DND-41 (cell line): ENCODE measurements at regions not wholly inside any gene's neighbourhood (a gene's known extent, or its start where the extent isn't known, plus 50 kb on each side); places are given as distances from the start of the nearest gene placed in this dataset.

Experiments
- ATAC-seq: fragments of 200-7000 bp; cut with Tn5 transposase; 3 replicates; pipeline ENCODE4 v1.9.1; 2021; ENCODE audit warnings: low read depth; ENCODE audit not compliant: insufficient read depth
- DNase-seq: peaks from one replicate; pipeline ENCODE4 v3.0.0-alpha.2; 2020
- H2AFZ ChIP-seq: 2 replicates; pipeline ENCODE4 v1.6.0; 2012; ENCODE audit warnings: low read depth, low read length
- H3K27ac ChIP-seq: 2 replicates; pipeline ENCODE4 v1.5.1; 2012; ENCODE audit warnings: low read length, inconsistent platforms
- H3K27me3 ChIP-seq: fragments of 200-600 bp; sonication (generic); 2 replicates; pipeline ENCODE4 v1.6.0; 2012; ENCODE audit warnings: low read length, mild to moderate bottlenecking, inconsistent platforms; ENCODE audit not compliant: insufficient read depth, poor library complexity
- H3K36me3 ChIP-seq: 2 replicates; pipeline ENCODE4 v1.5.1; 2012; ENCODE audit warnings: low read length, inconsistent platforms; ENCODE audit not compliant: insufficient read depth
- H3K4me1 ChIP-seq: 2 replicates; pipeline ENCODE4 v1.5.1; 2012; ENCODE audit warnings: mild to moderate bottlenecking, low read length; ENCODE audit not compliant: insufficient read depth
- H3K4me2 ChIP-seq: 2 replicates; pipeline ENCODE4 v1.6.0; 2012; ENCODE audit warnings: mild to moderate bottlenecking, moderate library complexity, low read length, inconsistent platforms; ENCODE audit not compliant: insufficient read depth
- H3K4me3 ChIP-seq, 2 experiments: fragments of 200-600 bp in 1 of 2; shearing (Covaris generic) in 1 of 2; 2 replicates each; pipeline ENCODE4 v1.5.1; 2012 to 2016; ENCODE audit warnings: inconsistent platforms in 2 of 2, low read length in 2 of 2, mild to moderate bottlenecking in 2 of 2, low read depth in 1 of 2, moderate library complexity in 1 of 2
- H3K79me2 ChIP-seq: 2 replicates; pipeline ENCODE4 v1.6.0; 2012; ENCODE audit warnings: low read length, inconsistent platforms; ENCODE audit not compliant: insufficient read depth
- H3K9ac ChIP-seq: 2 replicates; pipeline ENCODE4 v1.6.0; 2012; ENCODE audit warnings: low read depth, mild to moderate bottlenecking, inconsistent platforms, low read length, moderate library complexity
- H3K9me3 ChIP-seq: 2 replicates; pipeline ENCODE4 v1.5.1; 2012; ENCODE audit warnings: low read length, moderate library complexity, mild to moderate bottlenecking, inconsistent platforms; ENCODE audit not compliant: insufficient read depth, severe bottlenecking
- H4K20me1 ChIP-seq: 2 replicates; pipeline ENCODE4 v1.6.0; 2012; ENCODE audit warnings: low read length; ENCODE audit not compliant: insufficient read depth
- EZH2 ChIP-seq: IDR thresholded peaks from 3 replicates; pipeline ENCODE4 v1.6.1; 2012; ENCODE audit warnings: borderline replicate concordance, low read depth, mild to moderate bottlenecking, moderate library complexity, low read length, inconsistent platforms; ENCODE audit not compliant: severe bottlenecking
- TF ChIP-seq, protein P1 (sequence below): IDR thresholded peaks from 2 replicates; pipeline ENCODE4 v1.5.1; 2012; ENCODE audit warnings: borderline replicate concordance, low read length, moderate library complexity, mild to moderate bottlenecking; ENCODE audit not compliant: poor library complexity, severe bottlenecking; ENCODE audit errors: extremely low read depth

DNA sequence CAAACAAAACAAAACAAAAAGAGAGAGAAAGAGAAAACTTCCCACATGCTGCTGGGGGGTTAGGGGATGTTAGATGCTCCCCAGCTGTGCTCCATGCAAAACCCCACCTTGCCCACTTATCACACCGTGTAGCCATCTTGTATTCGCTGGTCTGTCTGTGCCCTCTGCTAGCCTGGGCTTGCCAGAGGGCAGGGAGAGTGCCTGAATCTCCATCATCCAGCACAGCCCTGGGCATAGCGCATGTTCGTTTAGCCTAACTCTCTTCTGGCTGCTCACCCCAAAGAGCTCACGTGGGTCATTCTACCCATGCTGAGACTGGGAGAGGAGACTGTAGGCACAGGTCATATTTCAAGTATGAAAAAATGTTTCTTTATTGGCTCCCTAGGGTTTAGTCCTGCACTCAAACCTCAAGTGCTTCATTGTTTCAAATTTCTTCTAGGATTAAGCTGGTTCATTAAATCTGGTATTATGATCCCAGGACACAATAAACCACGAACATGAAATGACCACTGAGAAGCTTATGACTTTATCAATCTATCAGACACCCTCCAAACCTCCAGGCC, 100.5 kb downstream of the KCNF1 start:
- Histone ChIP-seq H3K9me3 (no peaks in the 10 kb centered on the region), H3K9ac (no peak overlapping the region), H4K20me1 (no peaks in the 10 kb centered on the region), H3K79me2 (no peaks in the 10 kb centered on the region), H3K27me3 (peaks cover 8% of the 10 kb centered on the region), H2AFZ (no peak overlapping the region), H3K27ac (no peak overlapping the region), H3K4me3 (no peak overlapping the region), H3K4me1 (no peaks in the 10 kb centered on the region), H3K4me2 (no peak overlapping the region), H3K36me3 (no peaks in the 10 kb centered on the region)
- ATAC-seq (no peak), DNase-seq (no peak)
- TF ChIP-seq EZH2, result no peak
- TF ChIP-seq, protein P1, sequence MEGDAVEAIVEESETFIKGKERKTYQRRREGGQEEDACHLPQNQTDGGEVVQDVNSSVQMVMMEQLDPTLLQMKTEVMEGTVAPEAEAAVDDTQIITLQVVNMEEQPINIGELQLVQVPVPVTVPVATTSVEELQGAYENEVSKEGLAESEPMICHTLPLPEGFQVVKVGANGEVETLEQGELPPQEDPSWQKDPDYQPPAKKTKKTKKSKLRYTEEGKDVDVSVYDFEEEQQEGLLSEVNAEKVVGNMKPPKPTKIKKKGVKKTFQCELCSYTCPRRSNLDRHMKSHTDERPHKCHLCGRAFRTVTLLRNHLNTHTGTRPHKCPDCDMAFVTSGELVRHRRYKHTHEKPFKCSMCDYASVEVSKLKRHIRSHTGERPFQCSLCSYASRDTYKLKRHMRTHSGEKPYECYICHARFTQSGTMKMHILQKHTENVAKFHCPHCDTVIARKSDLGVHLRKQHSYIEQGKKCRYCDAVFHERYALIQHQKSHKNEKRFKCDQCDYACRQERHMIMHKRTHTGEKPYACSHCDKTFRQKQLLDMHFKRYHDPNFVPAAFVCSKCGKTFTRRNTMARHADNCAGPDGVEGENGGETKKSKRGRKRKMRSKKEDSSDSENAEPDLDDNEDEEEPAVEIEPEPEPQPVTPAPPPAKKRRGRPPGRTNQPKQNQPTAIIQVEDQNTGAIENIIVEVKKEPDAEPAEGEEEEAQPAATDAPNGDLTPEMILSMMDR, result no peak

DNA sequence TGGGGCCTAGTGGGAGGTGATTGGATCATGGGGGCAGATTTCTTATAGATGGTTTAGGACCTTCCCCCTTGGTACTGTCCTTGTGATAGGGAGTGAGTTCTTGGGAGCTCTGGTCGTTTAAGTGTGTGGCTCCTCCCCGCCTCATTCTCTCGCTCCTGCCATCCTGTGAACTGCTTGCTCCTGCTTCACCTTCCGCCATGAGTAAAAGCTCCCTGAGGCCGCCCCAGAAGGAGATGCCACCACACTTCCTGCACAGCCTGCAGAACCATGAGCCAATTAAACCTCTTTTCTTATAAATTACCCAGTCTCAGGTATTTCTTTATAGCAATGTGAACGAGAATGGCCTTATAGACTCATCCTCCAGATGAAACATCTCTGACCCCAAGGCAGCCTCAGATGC, 101.5 kb downstream of the KCNF1 start:
- Histone ChIP-seq H3K9me3 (no peaks in the 10 kb centered on the region), H3K4me3 (no peak overlapping the region), H3K4me1 (no peaks in the 10 kb centered on the region), H3K9ac (no peak overlapping the region), H3K79me2 (no peaks in the 10 kb centered on the region), H3K4me2 (no peak overlapping the region), H3K36me3 (no peaks in the 10 kb centered on the region), H3K27me3 (peaks cover 8% of the 10 kb centered on the region), H2AFZ (no peak overlapping the region), H4K20me1 (no peaks in the 10 kb centered on the region), H3K27ac (no peak overlapping the region)
- no peak for TF ChIP-seq EZH2
- TF ChIP-seq, protein P1, result no peak
- no peak for DNase-seq
- no peak for ATAC-seq

DNA sequence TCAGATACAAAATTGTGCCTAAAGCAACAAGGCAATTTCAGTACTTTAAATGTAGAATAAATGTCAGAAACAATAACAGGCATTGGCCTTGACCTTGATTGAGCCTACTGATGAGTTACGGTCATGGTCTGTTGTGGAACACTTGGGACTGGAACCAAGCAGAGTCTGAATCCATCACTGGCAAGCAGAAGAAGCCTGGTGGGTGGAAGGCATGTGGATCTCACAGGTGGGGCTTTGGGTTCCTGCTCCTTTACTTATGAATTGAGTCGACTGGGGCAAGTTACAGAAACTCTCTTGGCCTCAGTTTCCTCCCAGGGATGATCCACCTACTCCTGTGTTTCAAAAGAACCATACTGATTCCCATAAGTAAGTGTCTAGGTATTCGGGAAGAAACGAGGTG, 102.3 kb downstream of the KCNF1 start:
- H3K4me1 ChIP-seq, result no peaks in the 10 kb centered on the region
- no peak overlapping the region for H3K27ac ChIP-seq
- ATAC-seq, result no peak
- TF ChIP-seq EZH2, result no peak
- TF ChIP-seq, protein P1, result no peak
- no peaks in the 10 kb centered on the region for H3K36me3 ChIP-seq
- H3K4me2 ChIP-seq, result no peak overlapping the region
- H3K9ac ChIP-seq, result no peak overlapping the region
- H3K79me2 ChIP-seq, result no peaks in the 10 kb centered on the region
- H2AFZ ChIP-seq, result no peak overlapping the region
- H4K20me1 ChIP-seq, result no peaks in the 10 kb centered on the region
- DNase-seq, result no peak
- no peaks in the 10 kb centered on the region for H3K9me3 ChIP-seq
- peaks cover 8% of the 10 kb centered on the region for H3K27me3 ChIP-seq
- H3K4me3 ChIP-seq, result no peak overlapping the region

DNA sequence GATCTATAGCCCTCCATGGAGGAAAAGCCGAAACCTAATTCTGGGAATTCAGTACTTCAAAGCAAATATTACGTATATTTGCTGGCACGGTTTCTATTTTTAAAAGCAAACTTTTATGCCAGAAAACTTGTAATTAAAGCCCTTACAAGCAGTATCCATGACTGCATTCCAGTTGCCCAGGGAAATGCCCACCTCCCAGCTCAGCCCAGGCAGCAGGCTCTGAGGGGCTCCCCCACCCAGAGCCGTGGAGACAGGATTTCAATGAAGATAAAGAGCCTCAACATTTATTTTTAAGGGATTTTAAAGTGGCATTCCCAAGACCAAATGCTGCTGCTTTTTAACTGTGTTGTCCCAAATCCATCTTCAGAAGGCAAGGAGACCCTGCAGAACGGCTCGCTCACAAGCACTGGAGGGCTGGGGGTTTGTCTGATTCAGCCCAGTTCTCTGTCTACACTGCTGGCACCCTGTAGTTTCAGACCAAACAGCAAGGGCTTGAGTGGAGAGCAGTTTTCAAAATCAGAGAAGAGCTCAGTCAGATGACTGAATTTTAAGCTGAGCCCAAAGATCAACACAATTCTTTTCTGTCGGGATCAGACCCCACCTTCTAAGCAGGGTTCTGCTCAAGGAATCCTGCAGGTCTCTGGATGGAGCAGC, 105.1 kb downstream of the KCNF1 start:
- Histone ChIP-seq H3K36me3 (no peaks in the 10 kb centered on the region), H3K9me3 (no peaks in the 10 kb centered on the region), H3K4me3 (no peak overlapping the region), H3K4me1 (no peaks in the 10 kb centered on the region), H3K27me3 (peaks cover 13% of the 10 kb centered on the region), H2AFZ (no peak overlapping the region), H3K4me2 (no peak overlapping the region), H3K9ac (no peak overlapping the region), H3K27ac (no peak overlapping the region), H4K20me1 (no peaks in the 10 kb centered on the region), H3K79me2 (no peaks in the 10 kb centered on the region)
- no peak for TF ChIP-seq EZH2
- TF ChIP-seq, protein P1, result no peak
- DNase-seq, result no peak
- no peak for ATAC-seq
